MM.1S (cell line): ENCODE measurements at regions not wholly inside any gene's neighbourhood (a gene's known extent, or its start where the extent isn't known, plus 50 kb on each side); places are given as distances from the start of the nearest gene placed in this dataset.

Experiments
- DNase-seq: peaks from one replicate; pipeline ENCODE4 v3.0.0-alpha.2; 2015
- H2AFZ ChIP-seq: fragments of 300-600 bp; sonication (generic); 2 replicates; pipeline ENCODE4 v1.6.0; 2016; ENCODE audit warnings: antibody characterized with exemption, low read length
- H3F3A ChIP-seq: fragments of 300-600 bp; sonication (generic); 2 replicates; pipeline ENCODE4 v1.6.1; 2016; ENCODE audit warnings: mild to moderate bottlenecking, antibody characterized with exemption, low read length, moderate library complexity, mixed read lengths; ENCODE audit not compliant: insufficient read depth
- H3K27ac ChIP-seq: fragments of 300-600 bp; sonication (generic); 2 replicates; pipeline ENCODE4 v1.5.1; 2016; ENCODE audit warnings: mild to moderate bottlenecking, low read length
- H3K27me3 ChIP-seq: fragments of 300-600 bp; sonication (generic); replicated peaks from 2 replicates; pipeline ENCODE4 v1.6.0; 2016; ENCODE audit warnings: low read length; ENCODE audit not compliant: insufficient read depth
- H3K36me3 ChIP-seq: fragments of 300-600 bp; sonication (generic); replicated peaks from 2 replicates; pipeline ENCODE4 v1.6.1; 2016; ENCODE audit warnings: mild to moderate bottlenecking, low read length, mixed read lengths; ENCODE audit not compliant: insufficient read depth
- H3K4me1 ChIP-seq: fragments of 300-600 bp; sonication (generic); 2 replicates; pipeline ENCODE4 v1.6.1; 2016; ENCODE audit warnings: low read length, mixed read lengths
- H3K4me2 ChIP-seq: fragments of 300-600 bp; sonication (generic); 2 replicates; pipeline ENCODE4 v1.6.0; 2016; ENCODE audit warnings: low read depth, low read length
- H3K4me3 ChIP-seq: fragments of 300-600 bp; sonication (generic); 2 replicates; pipeline ENCODE4 v1.5.1; 2016; ENCODE audit warnings: low read length, mixed read lengths
- H3K79me2 ChIP-seq: fragments of 300-600 bp; sonication (generic); 2 replicates; pipeline ENCODE4 v1.6.1; 2016; ENCODE audit warnings: mixed run types, low read length, mixed read lengths
- H3K9ac ChIP-seq: fragments of 300-600 bp; sonication (generic); 2 replicates; pipeline ENCODE4 v1.6.1; 2016; ENCODE audit warnings: low read length, mixed read lengths
- H3K9me2 ChIP-seq: fragments of 300-600 bp; sonication (generic); replicated peaks from 2 replicates; pipeline ENCODE4 v1.6.1; 2016; ENCODE audit warnings: mild to moderate bottlenecking, low read length, mixed read lengths; ENCODE audit not compliant: insufficient read depth
- H3K9me3 ChIP-seq: fragments of 300-600 bp; sonication (generic); replicated peaks from 2 replicates; pipeline ENCODE4 v1.6.1; 2016; ENCODE audit warnings: mild to moderate bottlenecking, low read length, mixed read lengths; ENCODE audit not compliant: insufficient read depth
- H4K20me1 ChIP-seq: fragments of 300-600 bp; sonication (generic); 2 replicates; pipeline ENCODE4 v1.6.1; 2016; ENCODE audit warnings: mild to moderate bottlenecking, low read length, moderate library complexity, mixed read lengths; ENCODE audit not compliant: insufficient read depth
- EZH2 ChIP-seq: fragments of 300-600 bp; sonication (generic); optimal IDR thresholded peaks from 2 replicates; pipeline ENCODE3; 2017; ENCODE audit warnings: low read depth, mild to moderate bottlenecking, antibody characterized with exemption, low read length, mixed read lengths
- EZH2phosphoT487 ChIP-seq: fragments of 300-600 bp; sonication (generic); IDR thresholded peaks from 2 replicates; pipeline ENCODE4 v1.6.1; 2018; ENCODE audit warnings: antibody characterized with exemption, low read length
- TF ChIP-seq, protein P1 (sequence below): fragments of 300-600 bp; sonication (generic); IDR thresholded peaks from 2 replicates; pipeline ENCODE4 v1.5.1; 2016; ENCODE audit warnings: antibody characterized with exemption, low read length, mixed read lengths

DNA sequence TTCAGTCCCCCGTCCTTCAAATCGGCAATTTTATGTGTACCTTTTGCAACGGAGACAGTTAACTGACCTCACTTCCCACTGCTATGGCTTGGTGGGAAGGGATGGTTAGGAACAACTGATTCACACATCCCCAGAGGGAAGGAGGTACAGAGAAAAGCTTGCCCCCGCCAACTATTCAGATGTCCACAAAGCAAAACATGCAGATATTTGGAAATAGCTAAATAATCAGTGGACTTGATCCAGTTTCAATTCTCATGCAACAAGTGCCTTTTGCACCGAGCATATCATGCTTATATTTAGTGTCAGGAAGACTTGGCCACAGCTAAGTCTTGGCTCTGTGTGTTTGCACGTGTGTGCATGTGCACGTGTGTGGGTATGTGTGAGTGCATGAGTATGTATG, 144.6 kb downstream of the SNX19 start:
- H2AFZ ChIP-seq, result no peak overlapping the region

DNA sequence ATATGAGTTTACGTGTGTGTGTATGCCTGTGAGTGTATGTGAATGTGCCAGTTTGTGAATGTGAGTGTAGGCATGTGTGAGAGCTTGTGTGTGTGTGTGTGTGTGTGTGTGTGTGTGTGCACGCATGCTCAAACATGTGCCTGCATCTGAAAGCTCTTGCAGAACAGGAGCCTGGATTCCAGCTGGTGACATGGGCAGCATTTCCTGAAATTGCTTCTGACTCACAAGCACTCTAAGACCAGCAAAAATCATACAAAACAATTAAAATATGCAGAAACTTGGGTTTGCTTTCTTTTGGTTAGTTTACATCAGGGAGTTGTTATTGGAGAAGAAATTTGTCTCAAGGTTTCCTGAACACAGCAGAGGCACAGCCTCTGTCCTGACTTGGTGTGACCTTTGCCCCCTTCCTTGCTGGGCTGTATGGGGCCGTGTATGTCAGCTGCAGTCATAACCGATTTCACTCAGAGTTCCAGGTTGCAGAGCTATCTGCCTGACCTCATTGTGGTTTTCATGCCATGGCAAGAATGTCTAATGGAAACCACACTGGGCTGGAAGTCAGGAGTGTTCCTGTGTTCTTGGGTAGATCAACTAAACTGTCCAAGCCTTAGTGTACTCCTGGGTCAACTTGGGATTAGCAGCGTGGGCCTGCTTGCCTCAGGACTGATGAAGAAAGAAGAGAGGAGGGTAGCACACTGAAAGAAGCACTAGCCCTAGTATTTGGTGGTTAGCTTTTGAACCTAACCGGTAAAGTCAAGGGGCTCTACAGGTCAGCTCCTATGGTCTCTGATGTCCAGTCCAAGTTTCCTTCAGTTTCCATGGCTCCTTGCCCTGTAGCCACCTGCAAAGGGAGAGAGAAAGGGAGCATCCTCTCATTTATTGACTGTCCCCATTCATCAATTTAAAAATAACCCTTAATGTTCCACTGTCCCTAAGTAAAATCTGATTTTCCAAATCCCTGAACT, 143.7 kb downstream of the SNX19 start:
- Histone ChIP-seq H2AFZ (no peak overlapping the region), H3F3A (peaks cover 2% of the 10 kb centered on the region; the same call in 1 of the 2 replicates), H3K27me3 (no peaks in the 10 kb centered on the region), H4K20me1 (no peaks in the 10 kb centered on the region), H3K9me2 (no peaks in the 10 kb centered on the region), H3K9me3 (no peaks in the 10 kb centered on the region), H3K4me2 (no peak overlapping the region), H3K4me3 (no peak overlapping the region), H3K9ac (no peak overlapping the region), H3K36me3 (no peaks in the 10 kb centered on the region), H3K4me1 (peaks cover 27% of the 10 kb centered on the region), H3K27ac (peak overlapping the region; percentile 18; the same call in 1 of the 2 replicates), H3K79me2 (no peaks in the 10 kb centered on the region)
- TF ChIP-seq EZH2 (no peak), EZH2phosphoT487 (no peak)
- TF ChIP-seq, protein P1, sequence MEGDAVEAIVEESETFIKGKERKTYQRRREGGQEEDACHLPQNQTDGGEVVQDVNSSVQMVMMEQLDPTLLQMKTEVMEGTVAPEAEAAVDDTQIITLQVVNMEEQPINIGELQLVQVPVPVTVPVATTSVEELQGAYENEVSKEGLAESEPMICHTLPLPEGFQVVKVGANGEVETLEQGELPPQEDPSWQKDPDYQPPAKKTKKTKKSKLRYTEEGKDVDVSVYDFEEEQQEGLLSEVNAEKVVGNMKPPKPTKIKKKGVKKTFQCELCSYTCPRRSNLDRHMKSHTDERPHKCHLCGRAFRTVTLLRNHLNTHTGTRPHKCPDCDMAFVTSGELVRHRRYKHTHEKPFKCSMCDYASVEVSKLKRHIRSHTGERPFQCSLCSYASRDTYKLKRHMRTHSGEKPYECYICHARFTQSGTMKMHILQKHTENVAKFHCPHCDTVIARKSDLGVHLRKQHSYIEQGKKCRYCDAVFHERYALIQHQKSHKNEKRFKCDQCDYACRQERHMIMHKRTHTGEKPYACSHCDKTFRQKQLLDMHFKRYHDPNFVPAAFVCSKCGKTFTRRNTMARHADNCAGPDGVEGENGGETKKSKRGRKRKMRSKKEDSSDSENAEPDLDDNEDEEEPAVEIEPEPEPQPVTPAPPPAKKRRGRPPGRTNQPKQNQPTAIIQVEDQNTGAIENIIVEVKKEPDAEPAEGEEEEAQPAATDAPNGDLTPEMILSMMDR, result no peak
- DNase-seq, result peak; percentile 26

More for the DNA sequence above, 144.6 kb downstream of the SNX19 start:
- Histone ChIP-seq H3K9me2 (no peaks in the 10 kb centered on the region), H3K4me3 (no peak overlapping the region), H3K36me3 (no peaks in the 10 kb centered on the region), H3F3A (peaks cover 6% of the 10 kb centered on the region), H4K20me1 (no peaks in the 10 kb centered on the region), H3K4me2 (no peak overlapping the region), H3K4me1 (peaks cover 28% of the 10 kb centered on the region), H3K79me2 (no peaks in the 10 kb centered on the region), H3K9me3 (no peaks in the 10 kb centered on the region), H3K27me3 (no peaks in the 10 kb centered on the region), H3K27ac (no peak overlapping the region), H3K9ac (no peak overlapping the region)
- TF ChIP-seq, protein P1, result no peak
- TF ChIP-seq EZH2 (no peak), EZH2phosphoT487 (no peak)
- DNase-seq, result no peak

DNA sequence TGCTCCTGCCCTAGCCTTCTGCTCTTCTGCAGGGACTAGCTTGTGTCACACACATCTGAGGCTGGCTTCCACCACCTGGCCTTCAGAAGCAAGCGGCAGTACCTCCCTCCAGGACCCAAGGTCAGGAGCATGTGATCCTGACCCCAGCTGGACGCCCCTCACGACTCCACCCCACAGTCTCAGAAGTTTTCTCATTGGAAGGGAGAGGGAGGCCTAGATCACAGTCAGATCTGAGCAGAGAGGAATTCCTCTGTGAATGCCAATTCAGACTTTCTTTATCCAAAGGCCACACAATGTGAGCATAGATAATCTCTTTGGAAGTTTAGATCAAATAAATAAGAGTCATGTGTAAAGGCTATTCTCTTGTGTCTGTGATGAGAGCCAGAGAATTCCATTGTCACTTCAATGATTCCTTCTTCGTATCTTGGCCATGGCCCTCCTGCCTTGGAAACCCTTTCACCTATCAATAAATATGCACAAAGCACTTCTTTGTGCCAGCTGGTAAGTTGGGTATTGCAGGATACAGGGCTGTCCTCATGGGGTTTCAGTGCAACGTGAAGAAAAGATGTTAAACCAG, 142.9 kb downstream of the SNX19 start:
- no peak overlapping the region for H3K4me2 ChIP-seq
- no peak overlapping the region for H2AFZ ChIP-seq
- H3K9ac ChIP-seq, result no peak overlapping the region
- H3K79me2 ChIP-seq, result no peaks in the 10 kb centered on the region
- no peak for DNase-seq
- H3K9me3 ChIP-seq, result no peaks in the 10 kb centered on the region
- no peaks in the 10 kb centered on the region for H3K36me3 ChIP-seq
- H3F3A ChIP-seq, result peaks cover 4% of the 10 kb centered on the region; the same call in 1 of the 2 replicates
- peaks cover 30% of the 10 kb centered on the region for H3K4me1 ChIP-seq
- H4K20me1 ChIP-seq, result no peaks in the 10 kb centered on the region
- H3K4me3 ChIP-seq, result no peak overlapping the region
- no peaks in the 10 kb centered on the region for H3K27me3 ChIP-seq
- H3K27ac ChIP-seq, result no peak overlapping the region; the same call in 1 of the 2 replicates
- TF ChIP-seq EZH2, result no peak
- TF ChIP-seq, protein P1, result no peak
- H3K9me2 ChIP-seq, result no peaks in the 10 kb centered on the region
